ENCODE measurements at regions not wholly inside any gene's neighbourhood (a gene's known extent, or its start where the extent isn't known, plus 50 kb on each side); places are given as distances from the start of the nearest gene placed in this dataset.

GRCh38 chr4:176393306-176394013 lies 73.7 kb downstream of the SPCS3 start:
- no peak overlapping the region for H3K14ac ChIP-seq (ENCODE audit: insufficient read depth, low read length)
- no peak overlapping the region for H3K56ac ChIP-seq (ENCODE audit: insufficient read length, low read depth, low read length)
- H3K36me3 Mint-ChIP-seq (ENCODE audit: insufficient read depth in 1 of 3, low read depth in 3 of 3): no peaks in the 10 kb centered on the region
- no peak overlapping the region for H2BK120ac ChIP-seq (ENCODE audit: low read depth, low read length, poor library complexity, severe bottlenecking)
- no peak overlapping the region for H2BK12ac ChIP-seq (ENCODE audit: insufficient read length, low read depth, low read length)
- no peaks in the 10 kb centered on the region for H3K79me1 ChIP-seq (ENCODE audit: insufficient read depth, low read depth, low read length, poor library complexity, severe bottlenecking)
- H3K4me2 ChIP-seq (ENCODE audit: insufficient read depth, insufficient read length, low read length): no peak overlapping the region
- H3K23me2 ChIP-seq (ENCODE audit: insufficient read length, low read depth, low read length, poor library complexity, severe bottlenecking): no peaks in the 10 kb centered on the region
- H4K20me1 ChIP-seq (ENCODE audit: control insufficient read depth, insufficient read depth, insufficient read length): no peaks in the 10 kb centered on the region
- H3K4me1 ChIP-seq (ENCODE audit: insufficient read depth, low read length): no peaks in the 10 kb centered on the region
- H3K9me3 ChIP-seq (ENCODE audit: control insufficient read depth, low read depth, low read length): no peaks in the 10 kb centered on the region
- no peaks in the 10 kb centered on the region for H3K4me1 Mint-ChIP-seq
- H4K91ac ChIP-seq (ENCODE audit: insufficient read length, low read depth, low read length): no peak overlapping the region
- H3K27me3 ChIP-seq (ENCODE audit: insufficient read depth, low read length): no peaks in the 10 kb centered on the region
- no peaks in the 10 kb centered on the region; a peak in 3 of 5 replicates for H3K9me3 Mint-ChIP-seq
- no peak overlapping the region for H3K4me3 Mint-ChIP-seq
- H3K23ac ChIP-seq (ENCODE audit: insufficient read length, low read depth, low read length): no peak overlapping the region
- H3K4ac ChIP-seq (ENCODE audit: low read depth, low read length): no peak overlapping the region
- no peak overlapping the region for H3T11ph ChIP-seq (ENCODE audit: low read length)
- WGBS (ENCODE audit: extremely low coverage, insufficient read length, low lambda C conversion rate): no CpG with 5 or more reads among the region's 4 CpGs
- TF ChIP-seq, protein P1, sequence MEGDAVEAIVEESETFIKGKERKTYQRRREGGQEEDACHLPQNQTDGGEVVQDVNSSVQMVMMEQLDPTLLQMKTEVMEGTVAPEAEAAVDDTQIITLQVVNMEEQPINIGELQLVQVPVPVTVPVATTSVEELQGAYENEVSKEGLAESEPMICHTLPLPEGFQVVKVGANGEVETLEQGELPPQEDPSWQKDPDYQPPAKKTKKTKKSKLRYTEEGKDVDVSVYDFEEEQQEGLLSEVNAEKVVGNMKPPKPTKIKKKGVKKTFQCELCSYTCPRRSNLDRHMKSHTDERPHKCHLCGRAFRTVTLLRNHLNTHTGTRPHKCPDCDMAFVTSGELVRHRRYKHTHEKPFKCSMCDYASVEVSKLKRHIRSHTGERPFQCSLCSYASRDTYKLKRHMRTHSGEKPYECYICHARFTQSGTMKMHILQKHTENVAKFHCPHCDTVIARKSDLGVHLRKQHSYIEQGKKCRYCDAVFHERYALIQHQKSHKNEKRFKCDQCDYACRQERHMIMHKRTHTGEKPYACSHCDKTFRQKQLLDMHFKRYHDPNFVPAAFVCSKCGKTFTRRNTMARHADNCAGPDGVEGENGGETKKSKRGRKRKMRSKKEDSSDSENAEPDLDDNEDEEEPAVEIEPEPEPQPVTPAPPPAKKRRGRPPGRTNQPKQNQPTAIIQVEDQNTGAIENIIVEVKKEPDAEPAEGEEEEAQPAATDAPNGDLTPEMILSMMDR (conservative IDR thresholded peaks at IDR 0.05): no peak
- DNase-seq: peak; percentile 29
- no peak overlapping the region for H4K5ac ChIP-seq (ENCODE audit: insufficient read length, low read depth, low read length)
- H2BK20ac ChIP-seq (ENCODE audit: low read depth, low read length, poor library complexity, severe bottlenecking): no peak overlapping the region
- H2BK5ac ChIP-seq (ENCODE audit: insufficient read length, low read length): no peak overlapping the region
- H2AFZ ChIP-seq (ENCODE audit: low read length): no peak overlapping the region
- no peak overlapping the region for H4K8ac ChIP-seq (replicated peaks; ENCODE audit: insufficient read length, low read depth, low read length)
- no peak overlapping the region for H2AK5ac ChIP-seq (ENCODE audit: insufficient read length, low read length)
- H3K27ac ChIP-seq (ENCODE audit: insufficient read length, low read depth, low read length): no peak overlapping the region
- H3K9ac ChIP-seq (ENCODE audit: extremely low read depth, insufficient read length, low read length): no peak overlapping the region
- H2BK15ac ChIP-seq (ENCODE audit: low read depth, low read length): no peak overlapping the region
- no peaks in the 10 kb centered on the region for H3K79me2 ChIP-seq (ENCODE audit: insufficient read depth, low read length)
- no peak overlapping the region for H3K27ac Mint-ChIP-seq
- no peaks in the 10 kb centered on the region for H3K27me3 Mint-ChIP-seq (ENCODE audit: low read depth)
- no peak overlapping the region for H3K18ac ChIP-seq (ENCODE audit: insufficient read length, low read depth, low read length)
